GM06990 (cell line): ENCODE measurements at regions not wholly inside any gene's neighbourhood (a gene's known extent, or its start where the extent isn't known, plus 50 kb on each side); places are given as distances from the start of the nearest gene placed in this dataset.

ENCODE experiments used
- DNase-seq: peaks from one replicate; pipeline ENCODE4 v3.0.0-alpha.2; 2011; ENCODE audit not compliant: insufficient read length; ENCODE audit errors: extremely low read depth
- H3K27me3 ChIP-seq: replicated peaks from 2 replicates; pipeline ENCODE4 v1.6.0; 2011; ENCODE audit warnings: low read length; ENCODE audit not compliant: control insufficient read depth, insufficient read depth
- H3K36me3 ChIP-seq: 2 replicates; pipeline ENCODE4 v1.5.1; 2011; ENCODE audit warnings: low read length; ENCODE audit not compliant: control insufficient read depth, insufficient read depth
- H3K4me3 ChIP-seq: replicated peaks from 2 replicates; pipeline ENCODE4 v1.5.1; 2011; ENCODE audit warnings: low read depth, mild to moderate bottlenecking, control low read depth, low read length
- TF ChIP-seq, protein P1 (sequence below): IDR thresholded peaks from 2 replicates; pipeline ENCODE4 v1.5.1; 2011; ENCODE audit warnings: low read length, control low read depth, mild to moderate bottlenecking, inconsistent platforms; ENCODE audit not compliant: insufficient read depth, poor library complexity, severe bottlenecking

DNA sequence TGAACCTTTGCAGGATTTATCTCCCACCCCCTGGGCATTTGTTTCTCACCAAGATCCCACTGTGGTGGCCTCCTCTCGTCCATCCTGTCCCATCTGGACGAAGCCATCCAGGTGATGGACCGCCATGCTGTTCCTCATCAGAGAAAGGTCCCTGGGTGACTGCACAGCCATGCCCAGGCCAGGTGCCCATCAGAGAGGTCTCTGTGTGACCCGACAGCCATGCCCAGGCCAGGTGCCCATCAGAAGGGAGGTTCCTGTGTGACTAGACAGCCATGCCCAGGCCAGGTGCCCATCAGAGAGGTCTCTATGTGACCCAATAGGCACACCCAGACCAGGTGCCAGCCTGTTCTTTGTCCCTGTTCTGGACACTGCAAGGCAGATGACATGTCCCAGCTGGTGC lies 360.9 kb upstream of the SALL3 start:
- no peaks in the 10 kb centered on the region for H3K36me3 ChIP-seq
- H3K27me3 ChIP-seq, result no peaks in the 10 kb centered on the region
- TF ChIP-seq, protein P1, sequence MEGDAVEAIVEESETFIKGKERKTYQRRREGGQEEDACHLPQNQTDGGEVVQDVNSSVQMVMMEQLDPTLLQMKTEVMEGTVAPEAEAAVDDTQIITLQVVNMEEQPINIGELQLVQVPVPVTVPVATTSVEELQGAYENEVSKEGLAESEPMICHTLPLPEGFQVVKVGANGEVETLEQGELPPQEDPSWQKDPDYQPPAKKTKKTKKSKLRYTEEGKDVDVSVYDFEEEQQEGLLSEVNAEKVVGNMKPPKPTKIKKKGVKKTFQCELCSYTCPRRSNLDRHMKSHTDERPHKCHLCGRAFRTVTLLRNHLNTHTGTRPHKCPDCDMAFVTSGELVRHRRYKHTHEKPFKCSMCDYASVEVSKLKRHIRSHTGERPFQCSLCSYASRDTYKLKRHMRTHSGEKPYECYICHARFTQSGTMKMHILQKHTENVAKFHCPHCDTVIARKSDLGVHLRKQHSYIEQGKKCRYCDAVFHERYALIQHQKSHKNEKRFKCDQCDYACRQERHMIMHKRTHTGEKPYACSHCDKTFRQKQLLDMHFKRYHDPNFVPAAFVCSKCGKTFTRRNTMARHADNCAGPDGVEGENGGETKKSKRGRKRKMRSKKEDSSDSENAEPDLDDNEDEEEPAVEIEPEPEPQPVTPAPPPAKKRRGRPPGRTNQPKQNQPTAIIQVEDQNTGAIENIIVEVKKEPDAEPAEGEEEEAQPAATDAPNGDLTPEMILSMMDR, result no peak
- no peak for DNase-seq
- no peak overlapping the region for H3K4me3 ChIP-seq

DNA sequence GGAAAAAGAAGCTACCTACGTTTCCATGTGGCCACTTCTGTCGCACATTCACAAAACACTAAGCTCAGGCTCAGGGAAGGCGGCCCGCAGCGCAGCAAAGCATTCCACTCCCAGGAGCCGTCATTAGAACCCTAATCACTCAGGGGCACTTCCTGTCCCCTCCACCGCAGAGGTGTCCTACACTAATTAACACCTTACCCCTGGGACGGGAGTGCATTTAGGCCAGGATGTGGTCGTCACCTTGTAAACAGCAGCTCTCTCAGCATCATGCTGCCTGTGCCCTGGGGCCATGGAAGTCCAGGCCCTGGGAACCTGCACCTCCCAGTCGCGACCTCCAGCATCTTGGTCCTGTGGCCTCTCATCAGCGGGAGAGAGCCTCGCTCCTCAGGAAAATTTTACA lies 359.8 kb upstream of the SALL3 start:
- TF ChIP-seq, protein P1, result no peak
- H3K27me3 ChIP-seq, result no peaks in the 10 kb centered on the region
- H3K4me3 ChIP-seq, result no peak overlapping the region
- no peak for DNase-seq
- H3K36me3 ChIP-seq, result no peaks in the 10 kb centered on the region

DNA sequence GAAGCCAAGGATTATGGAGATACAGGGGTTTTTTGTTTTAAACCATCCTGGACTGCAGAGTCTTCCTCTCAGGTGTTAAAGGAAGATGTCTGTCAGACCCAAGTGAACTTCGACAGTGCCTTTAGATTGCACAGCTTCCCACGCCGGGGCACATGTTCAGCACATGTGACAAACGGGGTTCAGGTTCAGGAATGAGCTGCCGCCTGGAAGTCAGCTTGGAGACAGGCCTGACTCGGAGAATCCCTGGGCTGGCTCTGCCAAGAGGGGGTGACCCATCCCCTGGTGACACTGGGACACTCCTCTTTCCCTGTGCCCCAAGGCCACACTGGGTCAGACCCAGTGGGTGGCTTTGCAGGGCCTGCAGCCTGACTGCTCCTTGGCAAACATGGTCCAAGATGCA lies 359.3 kb upstream of the SALL3 start:
- Histone ChIP-seq H3K4me3 (no peak overlapping the region), H3K27me3 (no peaks in the 10 kb centered on the region), H3K36me3 (no peaks in the 10 kb centered on the region)
- TF ChIP-seq, protein P1, result no peak
- no peak for DNase-seq

DNA sequence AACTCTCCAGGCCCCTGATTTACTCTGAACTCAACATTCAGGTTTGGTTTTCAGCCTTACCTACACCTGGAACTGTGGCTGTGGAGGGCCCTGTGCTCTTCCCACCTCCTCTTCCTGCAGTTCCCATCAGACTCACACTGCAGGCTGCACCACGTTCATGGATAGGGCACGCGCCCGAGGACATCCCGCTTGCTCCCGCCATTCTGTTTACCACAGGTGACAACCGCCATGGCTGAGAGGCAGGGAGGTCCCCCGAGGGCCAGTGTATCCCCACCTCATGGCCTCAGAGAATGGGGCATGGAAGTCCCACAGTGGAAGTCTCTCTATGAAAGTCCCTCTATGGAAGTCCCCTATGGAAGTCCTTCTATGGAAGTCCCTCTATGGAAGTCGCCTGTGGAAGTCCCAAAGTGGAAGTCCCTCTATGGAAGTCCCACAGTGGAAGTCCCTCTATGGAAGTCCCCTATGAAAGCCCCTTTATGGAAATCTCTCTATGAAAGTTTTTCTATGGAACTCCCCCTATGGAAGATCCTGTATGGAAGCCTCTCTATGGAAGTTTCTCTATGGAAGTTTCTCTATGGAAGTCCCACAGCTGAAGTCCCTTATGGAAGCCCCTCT lies 358.4 kb upstream of the SALL3 start:
- H3K36me3 ChIP-seq, result no peaks in the 10 kb centered on the region
- TF ChIP-seq, protein P1, result no peak
- no peaks in the 10 kb centered on the region for H3K27me3 ChIP-seq
- no peak for DNase-seq
- H3K4me3 ChIP-seq, result no peak overlapping the region

DNA sequence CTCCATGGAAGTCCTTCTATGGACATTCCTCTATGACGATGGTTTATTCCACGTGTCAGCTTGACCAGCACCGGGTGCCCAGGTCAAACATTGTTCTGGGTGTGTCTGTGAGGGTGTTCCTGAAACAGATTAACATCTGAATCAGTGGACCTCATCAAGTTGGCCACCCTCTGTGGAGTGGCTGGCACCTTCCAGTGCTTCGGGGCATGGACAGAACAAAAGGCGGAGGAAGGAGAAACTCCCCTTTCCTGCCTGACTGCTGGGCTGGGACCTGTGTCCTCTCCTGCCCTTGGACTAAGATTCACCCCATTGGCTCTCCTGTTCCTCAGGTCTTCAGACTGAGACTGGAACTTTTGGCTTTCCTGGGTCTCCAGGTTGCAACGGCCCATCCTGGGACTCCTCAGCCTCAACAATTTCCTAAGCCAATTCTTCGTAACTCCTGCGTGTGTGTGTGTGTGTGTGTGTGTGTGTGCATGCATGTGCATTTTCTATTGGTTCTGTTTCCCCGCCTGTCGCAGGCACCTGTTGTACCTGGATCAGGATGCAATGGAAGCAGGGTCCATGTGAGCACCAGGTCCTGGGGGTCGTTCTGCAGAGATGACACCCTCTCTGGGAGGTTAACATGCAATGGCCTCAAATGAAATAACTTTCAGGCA lies 357.2 kb upstream of the SALL3 start:
- no peak for DNase-seq
- Histone ChIP-seq H3K4me3 (no peak overlapping the region), H3K27me3 (no peaks in the 10 kb centered on the region), H3K36me3 (no peaks in the 10 kb centered on the region)
- TF ChIP-seq, protein P1, result no peak
